CD14-positive monocyte (primary cell): ENCODE measurements at regions not wholly inside any gene's neighbourhood (a gene's known extent, or its start where the extent isn't known, plus 50 kb on each side); places are given as distances from the start of the nearest gene placed in this dataset.

Experiments used
- DNase-seq, 3 donors: peaks; one replicate each; pipeline ENCODE4 v3.0.0-alpha.2; 2011 to 2022
- H2AFZ ChIP-seq: 2 replicates; pipeline ENCODE4 v1.6.0; 2012; ENCODE audit warnings: mild to moderate bottlenecking, low read depth, low read length, inconsistent platforms; ENCODE audit not compliant: insufficient read depth, poor library complexity, severe bottlenecking
- H3K27ac ChIP-seq, 2 donors: 1 replicate in 1 of 2; 2 replicates in 1 of 2; pipeline ENCODE4 v1.5.1; 2012 to 2013; ENCODE audit warnings: low read length in 2 of 2, control low read depth in 1 of 2, inconsistent platforms in 1 of 2, low read depth in 1 of 2, mild to moderate bottlenecking in 1 of 2
- H3K27me3 ChIP-seq, 2 donors: one replicate each; pipeline versions ENCODE4 v1.6.0 to v1.6.1; 2011 to 2013; ENCODE audit warnings: low read length in 2 of 2; ENCODE audit not compliant: control insufficient read depth in 2 of 2, insufficient read depth in 2 of 2
- H3K36me3 ChIP-seq, 2 donors: replicated peaks in 1 of 2; 1 replicate in 1 of 2; 2 replicates in 1 of 2; pipeline versions ENCODE4 v1.5.1 to v1.6.1; 2012 to 2013; ENCODE audit warnings: low read length in 2 of 2, control low read depth in 1 of 2, inconsistent platforms in 1 of 2, mild to moderate bottlenecking in 1 of 2; ENCODE audit not compliant: insufficient read depth in 2 of 2, control insufficient read depth in 1 of 2
- H3K4me1 ChIP-seq, 2 donors: 1 replicate in 1 of 2; 2 replicates in 1 of 2; pipeline versions ENCODE4 v1.5.1 to v1.6.1; 2012 to 2013; ENCODE audit warnings: low read length in 2 of 2, control low read depth in 1 of 2, inconsistent platforms in 1 of 2, mild to moderate bottlenecking in 1 of 2, moderate library complexity in 1 of 2; ENCODE audit not compliant: insufficient read depth in 2 of 2, control insufficient read depth in 1 of 2
- H3K4me2 ChIP-seq: replicated peaks from 2 replicates; pipeline ENCODE3; 2012; ENCODE audit warnings: low read length, moderate library complexity, mild to moderate bottlenecking; ENCODE audit not compliant: poor library complexity, severe bottlenecking; ENCODE audit errors: extremely low read depth
- H3K4me3 ChIP-seq, 3 experiments: fragments of 200-600 bp in 1 of 3; sonication (generic) in 1 of 3; replicated peaks in 1 of 3; 1 replicate in 2 of 3; 2 replicates in 1 of 3; pipeline ENCODE4 v1.5.1; 2011 to 2013; ENCODE audit warnings: low read length in 3 of 3, mild to moderate bottlenecking in 3 of 3, control low read depth in 2 of 3, low read depth in 2 of 3, inconsistent platforms in 1 of 3, moderate library complexity in 1 of 3
- H3K79me2 ChIP-seq: 2 replicates; pipeline ENCODE4 v1.6.0; 2012; ENCODE audit warnings: mild to moderate bottlenecking, control low read depth, inconsistent platforms, low read length, moderate library complexity; ENCODE audit not compliant: insufficient read depth
- H3K9ac ChIP-seq: 2 replicates; pipeline ENCODE4 v1.6.0; 2017; ENCODE audit warnings: low read length, mild to moderate bottlenecking; ENCODE audit not compliant: insufficient read depth, poor library complexity, severe bottlenecking
- H3K9me3 ChIP-seq, 2 donors: replicated peaks in 1 of 2; 1 replicate in 1 of 2; 2 replicates in 1 of 2; pipeline versions ENCODE4 v1.5.1 to v1.6.1; 2012 to 2013; ENCODE audit warnings: low read length in 2 of 2, control low read depth in 1 of 2; ENCODE audit not compliant: control insufficient read depth in 1 of 2, insufficient read depth in 1 of 2
- H4K20me1 ChIP-seq: 2 replicates; pipeline ENCODE4 v1.6.0; 2012; ENCODE audit warnings: mild to moderate bottlenecking, low read length, control low read depth, moderate library complexity; ENCODE audit not compliant: insufficient read depth
- H3K27ac Mint-ChIP-seq, 7 donors: one replicate each; pipeline ENCODE4 v1.8.0; 2020; ENCODE audit warnings: mild to moderate bottlenecking in 7 of 7, mixed read lengths in 7 of 7, moderate library complexity in 6 of 7, inconsistent platforms in 2 of 7
- H3K27me3 Mint-ChIP-seq, 3 donors: one replicate each; pipeline ENCODE4 v1.8.0; 2021 to 2022; ENCODE audit warnings: low read depth in 3 of 3, mild to moderate bottlenecking in 3 of 3, mixed read lengths in 3 of 3, moderate library complexity in 3 of 3, inconsistent platforms in 1 of 3
- H3K36me3 Mint-ChIP-seq, 2 donors: one replicate each; pipeline ENCODE4 v1.8.0; 2020; ENCODE audit warnings: mixed read lengths in 2 of 2, inconsistent platforms in 1 of 2, mild to moderate bottlenecking in 1 of 2
- H3K4me1 Mint-ChIP-seq: one replicate; pipeline ENCODE4 v1.8.0; 2020; ENCODE audit warnings: mild to moderate bottlenecking, mixed read lengths
- H3K4me3 Mint-ChIP-seq, 2 donors: one replicate each; pipeline ENCODE4 v1.8.0; 2020; ENCODE audit warnings: mild to moderate bottlenecking in 2 of 2, mixed read lengths in 2 of 2, moderate library complexity in 1 of 2
- H3K9me3 Mint-ChIP-seq, 7 donors: one replicate each; pipeline ENCODE4 v1.8.0; 2020 to 2022; ENCODE audit warnings: mixed read lengths in 7 of 7, mild to moderate bottlenecking in 6 of 7, moderate library complexity in 6 of 7, inconsistent platforms in 2 of 7
- CTCF ChIP-seq: fragments of 200-600 bp; IDR thresholded peaks from one replicate; pipeline ENCODE4 v1.8.0; 2022; ENCODE audit warnings: antibody characterized with exemption, mild to moderate bottlenecking
- WGBS: methylation state at CpG from one replicate; pipeline ENCODE4 v1.1.5; 2013; ENCODE audit warnings: missing lambda C conversion rate; ENCODE audit not compliant: insufficient coverage; 5-methylcytosine and 5-hydroxymethylcytosine counted together
- intact Hi-C, 2 donors: fragments of 100-400 bp; cut with micrococcal nuclease; formaldehyde crosslinking; loops; one replicate each; pipeline versions ENCODE4 v1.15.0 to v1.15.1; 2023

GRCh38 chr15:29910068-29910467 lies 87.8 kb upstream of the TJP1 start:
- no peaks in the 10 kb centered on the region for H4K20me1 ChIP-seq
- WGBS: no CpG with 5 or more reads among the region's 3 CpGs
- H3K36me3 Mint-ChIP-seq: no peaks in the 10 kb centered on the region
- H3K9me3 ChIP-seq: peaks cover 4 to 13% of the 10 kb centered on the region in 2 donors
- H3K27ac Mint-ChIP-seq: no peak overlapping the region
- no peaks in the 10 kb centered on the region for H3K36me3 ChIP-seq
- intact Hi-C loops: no loop called here
- H3K4me2 ChIP-seq: no peak overlapping the region
- H3K9me3 Mint-ChIP-seq: peaks cover 7 to 21% (median 10%) of the 10 kb centered on the region in 7 donors
- peaks cover 4 to 16% (median 5%) of the 10 kb centered on the region in 3 donors for H3K27me3 Mint-ChIP-seq
- no peak overlapping the region for H3K27ac ChIP-seq
- H3K79me2 ChIP-seq: no peaks in the 10 kb centered on the region
- no peak for DNase-seq
- H3K27me3 ChIP-seq: no peaks in the 10 kb centered on the region
- no peak overlapping the region for H3K4me3 ChIP-seq
- no peak for TF ChIP-seq CTCF
- H3K4me1 ChIP-seq: no peaks in the 10 kb centered on the region
- H2AFZ ChIP-seq: no peak overlapping the region
- H3K4me3 Mint-ChIP-seq: no peak overlapping the region
- H3K9ac ChIP-seq: no peak overlapping the region
- no peaks in the 10 kb centered on the region for H3K4me1 Mint-ChIP-seq

DNA sequence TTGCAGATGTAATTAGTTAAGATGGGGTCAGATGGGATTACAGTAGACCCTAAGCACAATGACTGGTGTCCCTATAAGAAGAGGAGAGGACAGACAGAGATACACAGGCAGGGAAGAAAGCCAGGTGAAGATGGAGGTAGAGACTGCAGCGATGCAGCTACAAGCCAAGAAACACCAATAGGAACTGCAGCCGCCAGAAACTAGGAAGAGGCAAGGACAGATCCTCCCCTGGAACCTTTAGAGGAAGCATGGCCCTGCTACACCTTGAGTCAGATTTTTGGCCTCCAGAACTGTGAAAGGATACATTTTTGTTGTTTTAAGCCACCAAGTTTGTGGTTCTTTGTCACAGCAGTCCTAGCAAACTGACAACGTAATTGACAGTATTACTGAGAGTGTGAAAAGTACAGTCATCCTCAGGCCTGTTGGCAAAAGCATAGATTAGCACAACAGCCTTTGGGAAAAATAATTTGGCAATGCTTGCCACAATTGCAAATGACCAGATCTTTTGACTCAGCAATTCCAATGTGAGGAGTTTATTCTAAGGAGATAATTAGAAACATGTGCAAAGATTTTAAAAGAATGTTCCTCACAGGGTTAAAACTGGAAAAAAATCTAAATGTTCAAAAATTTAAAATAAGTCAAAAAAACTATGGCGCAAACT lies 82.6 kb upstream of the TJP1 start:
- DNase-seq: no peak
- intact Hi-C loops: no loop called here
- TF ChIP-seq CTCF: no peak
- H3K79me2 ChIP-seq: no peaks in the 10 kb centered on the region
- no peaks in the 10 kb centered on the region for H3K4me1 ChIP-seq
- no peaks in the 10 kb centered on the region for H3K36me3 ChIP-seq
- Mint-ChIP-seq H3K27ac (no peak overlapping the region), H3K27me3 (peaks cover 0 to 8% (median 4%) of the 10 kb centered on the region in 3 donors), H3K36me3 (no peaks in the 10 kb centered on the region), H3K4me3 (no peak overlapping the region), H3K4me1 (no peaks in the 10 kb centered on the region), H3K9me3 (peaks cover 0 to 8% (median 3%) of the 10 kb centered on the region in 7 donors)
- H2AFZ ChIP-seq: no peak overlapping the region
- no peaks in the 10 kb centered on the region for H3K9me3 ChIP-seq
- H4K20me1 ChIP-seq: no peaks in the 10 kb centered on the region
- H3K9ac ChIP-seq: no peak overlapping the region
- H3K27ac ChIP-seq: no peak overlapping the region
- 90% methylated on average over 3 of the region's 4 CpGs for WGBS
- no peak overlapping the region for H3K4me3 ChIP-seq
- H3K27me3 ChIP-seq: no peaks in the 10 kb centered on the region
- no peak overlapping the region for H3K4me2 ChIP-seq
